Suprapubic skin (tissue), 3 donors: ENCODE measurements at regions not wholly inside any gene's neighbourhood (a gene's known extent, or its start where the extent isn't known, plus 50 kb on each side); places are given as distances from the start of the nearest gene placed in this dataset.

Source experiments
- CTCF ChIP-seq, 2 donors: fragments of 200-600 bp in 1 of 2; fragments of 450-650 bp in 1 of 2; sonication (generic) in 1 of 2; IDR thresholded peaks; one replicate each; pipeline ENCODE4 v1.5.1; 2016 to 2019; ENCODE audit warnings: antibody characterized with exemption in 2 of 2, mild to moderate bottlenecking in 1 of 2, moderate library complexity in 1 of 2
- EP300 ChIP-seq: sonication (generic); formaldehyde crosslinking; IDR thresholded peaks from one replicate; pipeline ENCODE4 v1.6.1; 2017; ENCODE audit warnings: antibody characterized with exemption
- POLR2A ChIP-seq, 2 donors: fragments of 450-650 bp; IDR thresholded peaks; one replicate each; pipeline ENCODE4 v1.6.1; 2017; ENCODE audit warnings: antibody characterized with exemption in 2 of 2, mild to moderate bottlenecking in 2 of 2, moderate library complexity in 2 of 2

DNA sequence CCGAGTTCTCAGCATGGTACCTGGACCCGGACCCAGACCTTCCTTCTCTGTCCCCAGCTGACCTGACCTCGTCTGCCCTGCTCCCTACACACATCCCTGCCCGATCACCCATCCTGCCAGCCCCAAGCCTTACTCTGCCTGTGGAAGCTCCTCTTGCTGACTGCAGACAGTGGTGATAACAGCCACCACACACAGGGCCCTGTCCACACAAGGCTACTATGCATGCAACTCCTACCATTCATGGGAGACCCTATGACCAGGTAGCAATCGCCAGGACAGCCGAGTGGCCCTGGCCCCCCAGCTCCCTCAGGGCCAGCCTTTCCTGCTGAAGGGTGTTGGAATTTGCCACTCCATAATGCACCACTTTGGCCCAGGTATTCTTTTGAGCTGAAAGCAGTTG, 233.6 kb downstream of the BRD1 start:
- TF ChIP-seq EP300 (no peak), CTCF (IDR thresholded peaks at IDR 0.05) (no peak), POLR2A (IDR thresholded peaks at IDR 0.05) (no peak)
